ENCODE measurements at regions not wholly inside any gene's neighbourhood (a gene's known extent, or its start where the extent isn't known, plus 50 kb on each side); places are given as distances from the start of the nearest gene placed in this dataset.

DNA sequence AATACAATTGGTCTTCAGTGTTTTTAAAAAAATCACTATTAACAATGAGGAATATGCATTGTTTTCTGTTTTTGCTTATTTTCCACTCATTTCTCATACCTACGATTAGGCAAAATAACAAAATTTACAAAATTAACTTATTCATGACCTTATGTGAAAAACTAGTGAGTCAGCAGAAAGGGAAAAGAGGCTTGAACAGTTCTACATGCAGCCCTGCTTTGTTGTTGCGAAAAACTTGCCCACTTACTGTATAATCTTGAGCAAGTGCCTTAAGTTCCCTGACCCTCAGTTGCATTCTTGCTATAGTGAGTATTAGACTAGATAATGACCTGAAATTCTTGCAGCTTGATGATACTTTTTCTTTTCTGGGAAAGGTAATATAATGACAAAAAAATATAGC, 551.1 kb upstream of the BCHE start:
- no peak for TF ChIP-seq CTCF (IDR thresholded peaks at IDR 0.05)
- TF ChIP-seq EP300 (IDR thresholded peaks at IDR 0.05) = no peak

Measured in gastroesophageal sphincter (tissue), 3 donors.